Heart left ventricle (tissue), 13 donors: ENCODE measurements at regions not wholly inside any gene's neighbourhood (a gene's known extent, or its start where the extent isn't known, plus 50 kb on each side); places are given as distances from the start of the nearest gene placed in this dataset.

Experiments used
- CTCF ChIP-seq, 12 donors: fragments of 200-600 bp; sonication (generic) in 4 of 12; IDR thresholded peaks; one replicate each; pipeline versions ENCODE4 v1.5.0 to v1.8.0; 2018 to 2022; ENCODE audit warnings: antibody characterized with exemption in 12 of 12, mild to moderate bottlenecking in 5 of 12
- POLR2A ChIP-seq, 2 donors: fragments of 450-650 bp; IDR thresholded peaks; one replicate each; pipeline ENCODE4 v1.6.1; 2017; ENCODE audit warnings: antibody characterized with exemption in 2 of 2, mild to moderate bottlenecking in 2 of 2, moderate library complexity in 2 of 2
- donor health status: ischemic (EF 13 %, LVEDD 7.1; RV severe dilation, severe dysfunction).
- donor health status: DM: no; HTN: yes; CAD: no.
- donor health status: DM: no; HTN: no; CAD: no.
- donor health status: ischemic (EF 25% LVEDD 6.9; RV normal size, moderate dysfunction).
- donor health status: ischemic (EF 25% LVEDD 5.7; RV mildly dilated, moderate dysfunction).
- donor health status: ischemic (EF 35%, LVEDD 5.7; RV mildly dilated, moderate dysfunction).
- donor health status: nonischemic (EF 11% LVEDD 7.7; RV severe dilation, severe dysfunction).
- donor health status: DM: yes; HTN: yes; CAD: no.
- donor health status: PGD.
- donor health status: ischemic (EF 29% LVEDD 5.4; RV normal size, mild dysfunction).
- donor health status: nonischemic (EF 23%, LVEDD 6.1; RV moderate dilation, normal function).

- TF ChIP-seq CTCF (IDR thresholded peaks at IDR 0.05) (no peak), POLR2A (IDR thresholded peaks at IDR 0.05) (no peak)
These were observed 119.2 kb downstream of the ADCYAP1R1 start for GRCh38 chr7:31171216-31171785.
